ENCODE measurements at regions not wholly inside any gene's neighbourhood (a gene's known extent, or its start where the extent isn't known, plus 50 kb on each side); places are given as distances from the start of the nearest gene placed in this dataset.

GRCh38 chr11:116644201-116644940 lies 128.4 kb downstream of the BUD13 start:
- CTCF ChIA-PET: no interaction called here
- DNase-seq (ENCODE audit: low spot score): no peak
- no peak overlapping the region for H3K27ac ChIP-seq
- no peak for TF ChIP-seq CTCF (conservative IDR thresholded peaks at IDR 0.05; ENCODE audit: low read depth)
- POLR2A ChIA-PET (ENCODE audit: low non-redundant PET): no interaction called here

- CTCF ChIA-PET: no interaction called here
- no peak for TF ChIP-seq CTCF (conservative IDR thresholded peaks at IDR 0.05; ENCODE audit: low read depth)
Observed at GRCh38 chr11:116643521-116643920, 129.3 kb downstream of the BUD13 start.

GRCh38 chr11:116642902-116643301 lies 129.9 kb downstream of the BUD13 start:
- no peak for TF ChIP-seq CTCF (conservative IDR thresholded peaks at IDR 0.05; ENCODE audit: low read depth)
- ChIA-PET POLR2A (ENCODE audit: low non-redundant PET) (no interaction called here), CTCF (no interaction called here)
- DNase-seq (ENCODE audit: low spot score): no peak
- no peak overlapping the region for H3K27ac ChIP-seq

More at GRCh38 chr11:116643521-116643920, 129.3 kb downstream of the BUD13 start:
- no peak for DNase-seq (ENCODE audit: low spot score)
- POLR2A ChIA-PET (ENCODE audit: low non-redundant PET): no interaction called here
- no peak overlapping the region for H3K27ac ChIP-seq

- POLR2A ChIA-PET (ENCODE audit: low non-redundant PET): no interaction called here
- CTCF ChIA-PET: no interaction called here
- no peak for TF ChIP-seq CTCF (conservative IDR thresholded peaks at IDR 0.05; ENCODE audit: low read depth)
- DNase-seq (ENCODE audit: low spot score): no peak
- H3K27ac ChIP-seq: no peak overlapping the region
Observed at GRCh38 chr11:116642481-116642880, 130.3 kb downstream of the BUD13 start.

- peak; percentile 47 for TF ChIP-seq CTCF (conservative IDR thresholded peaks at IDR 0.05; ENCODE audit: low read depth)
- H3K27ac ChIP-seq: no peak overlapping the region
- DNase-seq (ENCODE audit: low spot score): peak; percentile 69
- ChIA-PET POLR2A (ENCODE audit: low non-redundant PET) (no interaction called here), CTCF (interaction anchor here (0.5 to 1.5 kb wide), 11 partner anchors 25 to 1317 kb away, joined by 3 to 6 read pairs (median 4); no protein-coding TSS in a partner anchor)
Observed at GRCh38 chr11:116641561-116642045, 131.2 kb downstream of the BUD13 start.

- no peak for DNase-seq (ENCODE audit: low spot score)
- CTCF ChIA-PET: interaction anchor here (0.5 to 1.5 kb wide), 11 partner anchors 9 to 1077 kb away, joined by 3 to 5 read pairs (median 3); no protein-coding TSS in a partner anchor
- POLR2A ChIA-PET (ENCODE audit: low non-redundant PET): no interaction called here
- TF ChIP-seq CTCF (conservative IDR thresholded peaks at IDR 0.05; ENCODE audit: low read depth): no peak
- H3K27ac ChIP-seq: no peak overlapping the region
Observed at GRCh38 chr11:116640641-116641402, 132.0 kb downstream of the BUD13 start.
